ENCODE measurements at regions not wholly inside any gene's neighbourhood (a gene's known extent, or its start where the extent isn't known, plus 50 kb on each side); places are given as distances from the start of the nearest gene placed in this dataset.

DNA sequence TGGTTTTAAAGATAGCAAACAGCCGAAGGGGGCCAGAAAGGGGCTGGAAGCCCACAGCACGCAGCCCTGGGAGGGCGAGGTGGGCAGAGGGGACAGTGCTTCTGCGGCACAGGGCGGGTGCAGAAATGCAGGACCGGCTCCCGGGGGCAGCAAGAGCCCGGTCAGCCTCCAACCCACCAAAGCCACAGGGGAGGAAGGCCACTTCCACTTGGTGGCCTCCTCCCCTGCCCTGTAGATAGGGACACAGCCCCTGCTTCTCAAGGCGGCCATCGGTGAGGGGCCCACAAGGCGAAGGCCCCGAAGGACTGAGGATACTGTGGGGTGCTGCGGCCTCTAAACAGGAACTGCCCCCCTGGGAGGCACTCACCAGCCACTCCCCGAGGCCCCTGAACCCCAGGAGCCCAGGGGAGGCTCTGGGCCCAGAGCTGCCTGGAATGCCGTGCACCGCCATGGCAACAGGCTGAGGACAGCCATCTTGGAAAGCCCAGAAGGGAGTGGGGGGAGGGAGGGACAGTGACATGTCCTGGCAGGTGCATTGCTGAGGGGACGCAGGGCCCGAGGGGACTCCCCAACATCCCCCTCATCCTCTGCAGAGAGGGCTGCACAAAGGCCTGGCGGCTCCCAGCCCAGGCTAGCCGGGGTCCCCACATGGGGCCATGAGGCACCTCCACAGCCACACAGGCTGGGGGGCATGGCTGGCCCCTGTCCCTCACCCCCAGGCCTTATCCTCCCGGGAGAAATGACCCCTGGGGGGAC is 114.7 kb downstream of the NCOR2 start:
- no peak for DNase-seq (ENCODE audit: low read depth)
- no peak for TF ChIP-seq CTCF (IDR thresholded peaks at IDR 0.05; ENCODE audit: control insufficient read depth, extremely low read depth, insufficient read depth)
- H3K4me3 ChIP-seq (ENCODE audit: low read depth, low read length): no peak overlapping the region

DNA sequence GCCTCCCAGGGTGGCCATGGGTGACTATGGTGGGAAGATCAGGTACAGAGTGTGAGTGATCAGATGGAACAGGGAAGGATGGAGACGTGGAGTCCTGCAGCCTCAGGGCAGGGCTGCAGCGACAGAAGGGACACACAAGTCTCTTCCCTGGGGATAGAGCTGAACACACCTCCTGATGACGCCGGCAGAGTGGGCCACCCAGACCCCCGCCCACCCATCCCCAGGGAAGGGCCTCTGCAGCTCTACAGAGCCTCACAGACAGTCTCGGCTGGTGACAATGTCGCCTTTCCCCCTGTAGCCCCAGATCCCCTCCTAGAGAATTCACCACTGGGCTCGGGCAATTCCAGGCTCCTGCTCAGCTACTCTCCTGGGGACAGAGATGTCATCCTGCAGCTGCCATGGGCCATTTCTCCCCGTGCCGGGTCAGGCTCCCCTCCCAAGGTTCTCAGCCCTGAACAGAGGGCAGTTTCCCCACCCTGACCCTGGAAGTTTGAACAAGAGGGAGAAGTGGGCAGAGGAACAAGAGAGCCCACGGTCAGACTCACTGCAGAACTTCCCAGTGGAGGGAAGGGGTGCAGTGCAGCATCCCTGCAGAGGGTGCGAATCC is 115.7 kb downstream of the NCOR2 start:
- TF ChIP-seq CTCF (IDR thresholded peaks at IDR 0.05; ENCODE audit: control insufficient read depth, extremely low read depth, insufficient read depth): no peak
- DNase-seq (ENCODE audit: low read depth): no peak
- no peak overlapping the region for H3K4me3 ChIP-seq (ENCODE audit: low read depth, low read length)

DNA sequence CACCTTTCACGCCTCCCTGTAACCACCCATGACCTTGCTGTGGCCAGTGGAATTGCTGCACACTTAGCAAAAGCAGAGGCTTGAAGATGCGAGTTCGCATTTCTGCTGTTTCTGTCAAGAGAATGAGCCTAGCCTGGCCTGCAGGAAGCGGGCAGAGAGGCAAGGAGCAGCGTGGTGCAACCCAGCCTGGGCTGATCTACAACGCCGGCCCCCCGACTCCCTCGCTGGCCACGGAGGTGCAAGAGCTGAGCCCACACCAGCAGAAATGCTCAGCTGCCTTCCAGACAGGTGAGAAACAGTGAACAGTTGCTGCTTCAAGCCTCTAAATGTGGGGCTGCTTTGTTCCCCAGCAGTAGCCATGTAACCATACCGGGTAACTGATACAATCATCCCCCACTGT is 116.4 kb downstream of the NCOR2 start:
- no peak for TF ChIP-seq CTCF (IDR thresholded peaks at IDR 0.05; ENCODE audit: control insufficient read depth, extremely low read depth, insufficient read depth)
- DNase-seq (ENCODE audit: low read depth): no peak
- H3K4me3 ChIP-seq (ENCODE audit: low read depth, low read length): no peak overlapping the region

GRCh38 chr12:124450376-124450750 is 117.0 kb downstream of the NCOR2 start:
- H3K4me3 ChIP-seq (ENCODE audit: low read depth, low read length): no peak overlapping the region
- no peak for DNase-seq (ENCODE audit: low read depth)
- no peak for TF ChIP-seq CTCF (IDR thresholded peaks at IDR 0.05; ENCODE audit: control insufficient read depth, extremely low read depth, insufficient read depth)

- DNase-seq (ENCODE audit: low read depth): no peak
- H3K4me3 ChIP-seq (ENCODE audit: low read depth, low read length): no peak overlapping the region
- no peak for TF ChIP-seq CTCF (IDR thresholded peaks at IDR 0.05; ENCODE audit: control insufficient read depth, extremely low read depth, insufficient read depth)
Observed at GRCh38 chr12:124449623-124450375, 117.6 kb downstream of the NCOR2 start.

DNA sequence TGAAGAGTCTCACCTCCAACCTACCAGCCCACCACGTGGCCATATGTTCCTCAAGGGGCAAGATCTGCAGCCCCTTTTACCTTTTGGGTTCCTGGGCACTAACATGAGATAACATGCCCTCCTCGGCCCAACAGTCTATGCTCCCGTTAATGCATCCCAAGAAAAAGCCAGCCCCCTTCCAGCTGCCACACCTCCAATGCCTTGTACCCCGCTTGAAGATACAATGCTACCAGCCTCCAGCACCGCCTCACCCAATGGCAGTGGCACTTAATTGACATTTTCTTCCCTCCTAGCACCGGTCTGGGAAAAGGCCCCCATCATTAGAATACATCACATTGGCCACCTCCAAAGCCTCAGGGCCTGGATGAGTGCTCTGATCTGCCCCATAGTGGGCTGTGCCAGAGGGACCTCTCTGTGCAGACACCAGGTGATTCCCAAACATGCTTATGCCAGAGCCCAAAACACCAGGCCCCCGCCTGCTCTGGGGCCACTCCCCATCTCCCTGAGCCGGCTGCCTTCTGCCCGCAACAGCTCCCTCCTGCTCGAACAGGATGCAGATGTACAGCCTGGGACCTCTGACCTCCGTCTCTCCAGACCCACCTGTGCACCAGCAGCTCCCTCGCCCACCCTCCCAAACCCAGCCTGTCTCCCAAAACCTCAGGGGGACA is 118.3 kb downstream of the NCOR2 start:
- no peak for TF ChIP-seq CTCF (IDR thresholded peaks at IDR 0.05; ENCODE audit: control insufficient read depth, extremely low read depth, insufficient read depth)
- no peak for DNase-seq (ENCODE audit: low read depth)
- no peak overlapping the region for H3K4me3 ChIP-seq (ENCODE audit: low read depth, low read length)

Data from LNCaP clone FGC (cell line).